Fibroblast of the aortic adventitia (primary cell): ENCODE measurements at regions not wholly inside any gene's neighbourhood (a gene's known extent, or its start where the extent isn't known, plus 50 kb on each side); places are given as distances from the start of the nearest gene placed in this dataset.

Experiments used
- DNase-seq: peaks from one replicate; pipeline ENCODE4 v3.0.0-alpha.2; 2010; ENCODE audit warnings: low read depth
- H3K4me3 ChIP-seq: 2 replicates; pipeline ENCODE4 v1.5.1; 2011; ENCODE audit warnings: low read depth, mild to moderate bottlenecking, control low read depth, low read length, moderate library complexity
- TF ChIP-seq, protein P1 (sequence below): IDR thresholded peaks from 2 replicates; pipeline ENCODE4 v1.5.1; 2011; ENCODE audit warnings: mild to moderate bottlenecking, low read length, control low read depth, inconsistent platforms; ENCODE audit not compliant: insufficient read depth

- TF ChIP-seq, protein P1, sequence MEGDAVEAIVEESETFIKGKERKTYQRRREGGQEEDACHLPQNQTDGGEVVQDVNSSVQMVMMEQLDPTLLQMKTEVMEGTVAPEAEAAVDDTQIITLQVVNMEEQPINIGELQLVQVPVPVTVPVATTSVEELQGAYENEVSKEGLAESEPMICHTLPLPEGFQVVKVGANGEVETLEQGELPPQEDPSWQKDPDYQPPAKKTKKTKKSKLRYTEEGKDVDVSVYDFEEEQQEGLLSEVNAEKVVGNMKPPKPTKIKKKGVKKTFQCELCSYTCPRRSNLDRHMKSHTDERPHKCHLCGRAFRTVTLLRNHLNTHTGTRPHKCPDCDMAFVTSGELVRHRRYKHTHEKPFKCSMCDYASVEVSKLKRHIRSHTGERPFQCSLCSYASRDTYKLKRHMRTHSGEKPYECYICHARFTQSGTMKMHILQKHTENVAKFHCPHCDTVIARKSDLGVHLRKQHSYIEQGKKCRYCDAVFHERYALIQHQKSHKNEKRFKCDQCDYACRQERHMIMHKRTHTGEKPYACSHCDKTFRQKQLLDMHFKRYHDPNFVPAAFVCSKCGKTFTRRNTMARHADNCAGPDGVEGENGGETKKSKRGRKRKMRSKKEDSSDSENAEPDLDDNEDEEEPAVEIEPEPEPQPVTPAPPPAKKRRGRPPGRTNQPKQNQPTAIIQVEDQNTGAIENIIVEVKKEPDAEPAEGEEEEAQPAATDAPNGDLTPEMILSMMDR = no peak
- H3K4me3 ChIP-seq = no peak overlapping the region
- DNase-seq = no peak
Measured at GRCh38 chr6:6912817-6913744, 194.7 kb upstream of the RREB1 start.

DNA sequence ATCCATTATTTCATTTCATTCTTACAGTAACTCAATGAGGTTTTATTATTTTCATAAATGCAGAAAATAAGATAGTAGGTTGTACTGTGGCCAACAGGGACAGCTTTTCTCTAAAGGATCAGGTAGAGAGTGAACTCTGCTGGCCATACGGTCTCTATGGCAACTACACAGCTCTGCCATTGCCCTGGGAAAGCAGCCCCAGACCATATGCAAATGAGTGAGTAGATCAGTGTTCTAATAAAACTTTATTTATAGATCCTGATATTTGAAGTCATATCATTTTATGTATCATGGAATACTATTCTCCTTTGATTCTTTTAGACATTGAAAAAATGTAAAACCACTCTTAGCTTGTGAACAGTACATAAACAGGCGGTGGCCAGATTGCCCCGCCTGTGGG, 192.5 kb upstream of the RREB1 start:
- DNase-seq = no peak
- TF ChIP-seq, protein P1 = no peak
- peak overlapping the region; percentile 11 for H3K4me3 ChIP-seq

- H3K4me3 ChIP-seq = peak overlapping the region; percentile 42
- DNase-seq = peak; percentile 74
- TF ChIP-seq, protein P1 = no peak
Measured at GRCh38 chr6:6915813-6916547, 191.8 kb upstream of the RREB1 start.

- DNase-seq = no peak
- H3K4me3 ChIP-seq = no peak overlapping the region
- TF ChIP-seq, protein P1 = no peak
Measured at GRCh38 chr6:6916598-6916997, 191.2 kb upstream of the RREB1 start.

GRCh38 chr6:6918216-6918983, 189.4 kb upstream of the RREB1 start:
- TF ChIP-seq, protein P1 = no peak
- peak; percentile 53 for DNase-seq

GRCh38 chr6:6919173-6919572, 188.6 kb upstream of the RREB1 start:
- DNase-seq = no peak
- H3K4me3 ChIP-seq = no peak overlapping the region
- TF ChIP-seq, protein P1 = no peak

More at GRCh38 chr6:6918216-6918983, 189.4 kb upstream of the RREB1 start:
- no peak overlapping the region for H3K4me3 ChIP-seq
